NCI-H1694 treated with DMSO at 0.1 percent for 48 hours (cell line): ENCODE measurements at regions not wholly inside any gene's neighbourhood (a gene's known extent, or its start where the extent isn't known, plus 50 kb on each side); places are given as distances from the start of the nearest gene placed in this dataset.
"Not testable (repeated sequence)": the region's sequence is repeated elsewhere in the genome, so short reads cannot be mapped to it uniquely, and the experiment has no call there.

Source experiments
- DNase-seq: peaks from one replicate; lab custom pipeline; 2025; lab: John Stamatoyannopoulos, UW

GRCh38 chr21:35163411-35163810 lies 114.3 kb upstream of the RUNX1 start:
- no peak for DNase-seq

GRCh38 chr21:35162831-35163230 lies 113.7 kb upstream of the RUNX1 start:
- no peak for DNase-seq

DNA sequence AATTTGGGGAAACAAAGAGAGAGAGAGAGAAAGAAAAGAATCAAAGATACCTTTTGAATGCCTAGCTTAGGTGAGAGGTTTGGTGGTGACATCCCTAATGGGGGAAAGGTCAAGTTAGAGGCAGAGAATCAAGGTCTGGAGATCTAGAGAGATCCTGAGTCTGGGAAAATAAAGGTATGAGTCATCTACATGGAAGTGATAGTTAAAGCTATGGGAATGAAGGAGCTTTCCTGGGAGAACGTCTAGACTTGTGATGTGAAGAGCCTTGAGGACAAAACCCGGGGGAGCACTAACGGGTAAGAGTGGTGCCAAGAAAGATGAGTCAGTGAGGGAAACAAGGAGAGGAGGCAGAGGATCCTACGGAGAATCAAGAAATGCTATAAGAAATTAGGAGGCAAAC lies 110.8 kb upstream of the RUNX1 start:
- no peak for DNase-seq

GRCh38 chr21:35157374-35157773 lies 108.3 kb upstream of the RUNX1 start:
- not testable (repeated sequence) for DNase-seq

GRCh38 chr21:35156293-35157278 lies 107.5 kb upstream of the RUNX1 start:
- DNase-seq = no peak

GRCh38 chr21:35154788-35155187 lies 105.7 kb upstream of the RUNX1 start:
- no peak for DNase-seq

DNA sequence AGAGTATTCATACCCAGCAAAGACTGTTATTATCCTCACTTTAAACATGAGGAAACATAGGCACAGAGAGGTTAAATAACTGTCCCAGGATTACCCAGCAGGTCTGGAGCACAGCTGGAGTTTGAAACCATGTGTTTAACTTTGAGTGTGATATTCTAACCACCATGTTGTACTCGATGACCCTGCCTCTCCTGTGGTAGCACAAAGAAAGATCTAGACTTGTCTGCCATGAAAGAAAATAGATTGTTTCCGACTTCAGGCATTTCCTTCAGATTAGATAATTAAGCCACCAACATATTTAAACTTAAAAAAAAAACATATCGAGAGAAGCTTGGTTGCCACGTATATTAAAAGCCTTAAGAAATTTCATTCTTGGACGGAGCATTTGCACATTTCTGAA lies 104.6 kb upstream of the RUNX1 start:
- DNase-seq = no peak

GRCh38 chr21:35150562-35151226 lies 101.6 kb upstream of the RUNX1 start:
- DNase-seq = no peak

- no peak for DNase-seq
These were observed 100.6 kb upstream of the RUNX1 start for GRCh38 chr21:35149698-35150097.

DNA sequence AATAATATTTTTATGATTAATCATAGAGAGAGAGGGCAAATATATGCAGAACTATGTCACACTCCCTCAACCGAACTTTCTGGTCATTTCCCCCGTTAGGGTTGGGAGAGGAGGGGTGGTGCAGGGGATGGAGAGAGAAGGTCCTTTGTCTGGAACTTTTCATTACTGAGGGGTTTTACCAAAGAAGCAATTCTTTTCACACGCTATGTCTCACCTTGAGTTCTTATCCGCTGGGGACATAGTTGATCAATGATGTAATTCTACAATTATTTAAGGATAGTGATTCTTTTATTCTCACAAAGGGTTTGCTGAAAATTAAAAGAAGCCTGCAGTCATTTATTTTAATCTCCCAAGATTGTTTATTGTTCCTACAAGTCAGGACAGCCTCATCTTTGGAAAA lies 98.3 kb upstream of the RUNX1 start:
- DNase-seq = no peak

- DNase-seq = no peak
These were observed 96.6 kb upstream of the RUNX1 start for GRCh38 chr21:35145626-35146233.

DNA sequence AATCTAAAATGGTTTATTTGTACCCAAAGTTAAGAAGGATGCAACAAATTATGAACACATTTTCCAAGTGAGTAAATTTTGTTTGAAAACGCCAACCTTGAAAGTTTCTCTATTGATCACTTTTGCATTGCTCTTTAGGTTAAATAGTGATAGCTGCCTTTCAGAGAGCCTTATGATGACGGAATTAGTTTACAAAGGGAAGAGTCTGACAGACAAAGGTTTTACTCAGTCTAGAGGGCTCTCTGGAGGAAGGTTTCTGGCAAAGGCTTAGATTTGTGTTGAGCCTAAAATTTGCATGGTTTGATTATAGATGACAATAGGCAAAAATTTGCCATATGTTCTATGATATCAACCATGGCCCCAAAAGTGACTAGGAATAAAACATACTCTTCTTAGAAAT lies 95.9 kb upstream of the RUNX1 start:
- no peak for DNase-seq

DNA sequence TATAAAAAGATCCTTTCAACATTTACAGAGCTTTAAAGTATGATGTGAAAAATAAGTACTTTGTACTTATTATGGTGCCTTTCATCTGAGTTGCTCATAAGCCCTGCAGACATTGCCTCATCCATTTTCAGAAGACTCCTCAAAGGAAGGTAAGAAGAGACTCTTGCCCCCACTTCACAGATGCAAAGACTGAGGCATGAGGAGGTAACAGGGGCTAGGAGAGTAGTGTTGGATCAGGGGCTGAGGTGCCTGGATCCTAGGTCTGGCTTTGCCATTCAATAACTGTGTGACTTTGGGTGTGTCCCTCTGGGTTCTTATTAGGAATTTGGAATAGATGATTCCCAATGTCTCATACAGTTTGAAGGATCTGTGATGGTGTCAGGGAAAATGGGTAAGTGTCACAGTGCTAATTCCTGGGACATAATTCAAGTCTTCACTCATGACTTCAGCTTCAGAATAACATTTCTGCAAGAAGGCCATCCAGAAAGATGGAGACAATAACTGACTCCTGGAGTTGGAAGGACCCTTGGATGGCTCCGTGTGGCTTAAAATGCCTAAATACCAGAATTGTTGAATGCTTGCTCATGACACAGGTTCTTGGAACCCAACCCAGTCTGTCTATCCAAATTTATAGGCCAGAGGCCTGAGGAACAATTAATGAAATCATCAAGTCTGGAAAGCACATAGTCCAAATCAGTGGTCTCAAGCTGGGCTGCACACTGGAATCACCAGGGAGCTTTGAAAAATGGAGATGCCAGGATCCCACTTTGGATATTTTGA lies 93.1 kb upstream of the RUNX1 start:
- no peak for DNase-seq

DNA sequence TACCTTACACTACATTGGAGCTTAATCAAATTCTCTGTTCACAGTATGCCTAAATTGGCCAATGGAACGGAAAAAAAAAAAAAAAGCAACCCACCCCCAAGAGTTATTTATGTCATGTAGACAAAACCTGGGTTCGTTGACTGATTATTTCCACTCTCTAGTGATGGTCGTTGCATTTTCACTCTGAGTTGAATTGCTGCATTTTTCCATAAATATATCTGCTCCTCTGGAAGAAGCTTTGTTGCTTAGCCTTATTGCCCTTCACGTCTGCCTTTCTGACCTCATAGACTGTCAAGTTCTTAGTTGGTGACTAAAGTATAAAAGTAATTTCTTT lies 90.2 kb upstream of the RUNX1 start:
- DNase-seq = no peak

GRCh38 chr21:35138665-35139381 lies 89.7 kb upstream of the RUNX1 start:
- no peak for DNase-seq

GRCh38 chr21:35136586-35137219 lies 87.6 kb upstream of the RUNX1 start:
- no peak for DNase-seq

GRCh38 chr21:35136106-35136505 lies 87.0 kb upstream of the RUNX1 start:
- DNase-seq = no peak

GRCh38 chr21:35135481-35135880 lies 86.4 kb upstream of the RUNX1 start:
- no peak for DNase-seq

GRCh38 chr21:35134309-35134708 lies 85.2 kb upstream of the RUNX1 start:
- DNase-seq = no peak

- no peak for DNase-seq
These were observed 79.4 kb upstream of the RUNX1 start for GRCh38 chr21:35128536-35128935.

DNA sequence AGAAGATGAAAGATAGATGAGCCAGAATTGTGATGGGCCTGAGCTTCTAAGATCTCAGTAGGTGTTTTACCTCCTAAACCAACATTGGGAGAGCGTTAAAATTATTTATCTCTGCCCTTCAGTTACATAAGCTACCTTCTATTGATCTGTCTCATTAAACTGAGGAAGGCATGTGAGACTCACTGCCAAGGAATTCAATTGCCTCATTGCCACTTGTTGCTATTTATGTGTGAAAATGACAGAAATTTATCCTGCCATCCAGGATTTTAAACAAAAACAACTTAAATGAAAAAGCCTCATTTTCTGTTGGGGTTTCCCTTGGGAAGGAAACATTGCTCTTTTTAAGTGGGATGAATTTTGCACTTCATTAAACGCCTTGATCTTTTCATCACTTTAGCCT lies 78.7 kb upstream of the RUNX1 start:
- no peak for DNase-seq
